ENCODE measurements at regions not wholly inside any gene's neighbourhood (a gene's known extent, or its start where the extent isn't known, plus 50 kb on each side); places are given as distances from the start of the nearest gene placed in this dataset.
"Not testable (repeated sequence)": the region's sequence is repeated elsewhere in the genome, so short reads cannot be mapped to it uniquely, and the experiment has no call there.

DNA sequence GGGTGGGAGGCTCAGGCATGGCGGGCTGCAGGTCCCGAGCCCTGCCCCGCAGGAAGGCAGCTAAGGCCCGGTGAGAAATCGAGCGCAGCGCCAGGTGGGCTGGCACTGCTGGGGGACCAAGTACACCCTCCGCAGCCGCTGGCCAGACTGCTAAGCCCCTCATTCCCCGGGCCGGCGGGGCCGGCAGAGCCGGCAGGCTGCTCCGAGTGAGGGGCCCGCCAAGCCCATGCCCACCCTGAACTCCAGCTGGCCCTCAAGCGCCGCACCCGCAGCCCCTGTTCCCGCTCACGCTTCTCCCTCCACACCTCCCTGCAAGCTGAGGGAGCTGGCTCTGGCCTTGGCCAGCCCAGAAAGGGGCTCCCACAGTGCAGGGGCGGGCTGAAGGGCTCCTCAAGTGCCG, 1361.1 kb upstream of the ZEB2 start:
- H3K4me3 ChIP-seq (ENCODE audit: low read depth, low read length); H3K27ac ChIP-seq (ENCODE audit: low read depth, low read length); H3K9ac ChIP-seq (ENCODE audit: low read length); H3K4me1 ChIP-seq (ENCODE audit: control insufficient read depth, insufficient read depth, low read length); H3K27me3 ChIP-seq (ENCODE audit: control insufficient read depth, insufficient read depth, low read length); H3K36me3 ChIP-seq (ENCODE audit: control insufficient read depth, insufficient read depth, low read length); H3K9me3 ChIP-seq (ENCODE audit: control insufficient read depth, insufficient read depth, low read depth, low read length): not testable (repeated sequence)

DNA sequence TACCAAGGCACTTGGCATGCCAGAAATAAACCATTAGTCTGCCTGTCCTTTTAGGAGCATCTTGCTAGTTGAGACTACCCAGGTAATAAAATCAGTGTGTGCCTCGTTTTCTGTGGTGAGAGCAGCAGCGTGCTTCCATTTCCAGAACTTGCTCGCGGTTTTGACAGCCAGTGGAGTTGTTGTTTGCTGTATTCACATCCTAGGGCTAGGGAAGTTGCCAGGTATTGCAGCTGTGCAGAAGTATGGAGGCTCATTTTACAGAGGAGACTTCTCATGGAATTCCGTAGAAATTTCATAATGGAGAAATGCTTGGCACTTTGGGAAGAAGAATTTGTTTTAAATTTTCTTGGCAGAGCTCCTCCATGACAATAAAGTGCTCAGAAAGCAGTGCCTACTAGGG, 1355.1 kb upstream of the ZEB2 start:
- Histone ChIP-seq H3K9me3 (ENCODE audit: control insufficient read depth, insufficient read depth, low read depth, low read length) (no peaks in the 10 kb centered on the region), H3K27ac (ENCODE audit: low read depth, low read length) (no peak overlapping the region), H3K27me3 (ENCODE audit: control insufficient read depth, insufficient read depth, low read length) (no peaks in the 10 kb centered on the region), H3K4me1 (ENCODE audit: control insufficient read depth, insufficient read depth, low read length) (no peaks in the 10 kb centered on the region), H3K36me3 (ENCODE audit: control insufficient read depth, insufficient read depth, low read length) (no peaks in the 10 kb centered on the region), H3K9ac (ENCODE audit: low read length) (no peak overlapping the region), H3K4me3 (ENCODE audit: low read depth, low read length) (no peak overlapping the region)

DNA sequence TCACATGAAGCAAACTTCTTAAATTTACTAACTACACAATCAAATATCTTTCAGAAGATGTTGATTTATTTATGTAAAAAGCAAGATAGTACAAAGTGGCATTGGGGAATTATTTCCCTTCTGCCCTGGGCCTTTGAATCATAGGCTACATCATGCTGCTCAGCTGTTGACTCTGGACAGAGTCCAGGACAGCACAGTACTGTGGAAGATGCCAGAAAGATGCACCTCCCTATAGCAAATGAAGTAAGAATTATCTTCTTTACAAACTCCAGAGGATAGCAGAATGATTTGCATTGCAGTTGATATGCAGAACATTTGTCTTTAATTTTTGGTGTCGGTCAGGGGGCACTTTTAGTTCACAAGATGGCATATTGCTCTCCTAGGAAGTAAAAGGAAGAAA, 1354.5 kb upstream of the ZEB2 start:
- no peaks in the 10 kb centered on the region for H3K36me3 ChIP-seq (ENCODE audit: control insufficient read depth, insufficient read depth, low read length)
- H3K9ac ChIP-seq (ENCODE audit: low read length), result no peak overlapping the region
- no peaks in the 10 kb centered on the region for H3K27me3 ChIP-seq (ENCODE audit: control insufficient read depth, insufficient read depth, low read length)
- H3K27ac ChIP-seq (ENCODE audit: low read depth, low read length), result no peak overlapping the region
- H3K9me3 ChIP-seq (ENCODE audit: control insufficient read depth, insufficient read depth, low read depth, low read length), result no peaks in the 10 kb centered on the region
- H3K4me1 ChIP-seq (ENCODE audit: control insufficient read depth, insufficient read depth, low read length), result no peaks in the 10 kb centered on the region
- H3K4me3 ChIP-seq (ENCODE audit: low read depth, low read length), result no peak overlapping the region

DNA sequence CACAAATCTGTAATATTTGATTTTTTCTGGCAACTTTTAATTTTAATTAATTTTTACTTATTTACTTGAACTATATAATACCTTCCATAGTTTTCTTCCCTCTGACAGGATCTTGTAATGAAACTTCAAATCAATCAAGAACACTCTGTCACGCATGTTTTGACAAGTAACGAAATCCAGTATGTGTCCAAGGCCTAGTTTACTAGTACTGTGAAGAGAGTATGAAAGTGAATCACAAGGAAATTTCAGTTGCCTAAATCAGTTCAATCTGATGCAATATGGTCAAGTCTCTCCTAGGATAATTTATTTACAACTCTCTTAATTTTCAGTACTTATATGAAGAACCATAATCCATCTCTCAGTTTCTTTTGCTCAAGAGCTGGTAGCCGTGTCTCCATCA, 1344.6 kb upstream of the ZEB2 start:
- no peak overlapping the region for H3K4me3 ChIP-seq (ENCODE audit: low read depth, low read length)
- H3K27me3 ChIP-seq (ENCODE audit: control insufficient read depth, insufficient read depth, low read length), result peaks cover 8% of the 10 kb centered on the region; the same call in 1 of the 2 replicates
- no peak overlapping the region for H3K27ac ChIP-seq (ENCODE audit: low read depth, low read length)
- no peaks in the 10 kb centered on the region for H3K9me3 ChIP-seq (ENCODE audit: control insufficient read depth, insufficient read depth, low read depth, low read length)
- peaks cover 12% of the 10 kb centered on the region; the same call in 1 of the 2 replicates for H3K4me1 ChIP-seq (ENCODE audit: control insufficient read depth, insufficient read depth, low read length)
- no peaks in the 10 kb centered on the region for H3K36me3 ChIP-seq (ENCODE audit: control insufficient read depth, insufficient read depth, low read length)
- no peak overlapping the region for H3K9ac ChIP-seq (ENCODE audit: low read length)

DNA sequence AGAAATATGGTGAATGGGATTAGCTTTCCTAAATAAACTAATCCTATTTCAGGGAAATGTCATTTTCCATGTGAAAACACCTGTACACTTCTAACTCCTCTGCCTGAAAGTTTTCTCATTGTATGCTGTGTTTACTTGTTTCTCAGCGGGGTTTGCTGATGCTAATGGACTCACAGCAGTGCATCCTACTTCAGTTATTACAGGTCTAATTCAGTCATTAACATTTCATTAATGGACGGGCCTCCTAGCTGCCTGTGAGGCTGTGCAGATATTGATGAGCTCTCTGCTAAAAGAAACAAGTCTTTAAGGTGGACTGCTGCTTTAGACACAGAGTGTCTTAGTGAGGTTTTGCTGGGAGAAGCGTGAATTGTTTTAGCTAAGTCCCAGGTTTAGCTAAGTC, 1342.0 kb upstream of the ZEB2 start:
- peaks cover 8% of the 10 kb centered on the region; the same call in 1 of the 2 replicates for H3K27me3 ChIP-seq (ENCODE audit: control insufficient read depth, insufficient read depth, low read length)
- no peak overlapping the region for H3K27ac ChIP-seq (ENCODE audit: low read depth, low read length)
- peaks cover 7% of the 10 kb centered on the region; the same call in 1 of the 2 replicates for H3K4me1 ChIP-seq (ENCODE audit: control insufficient read depth, insufficient read depth, low read length)
- H3K4me3 ChIP-seq (ENCODE audit: low read depth, low read length), result no peak overlapping the region
- no peaks in the 10 kb centered on the region for H3K36me3 ChIP-seq (ENCODE audit: control insufficient read depth, insufficient read depth, low read length)
- H3K9ac ChIP-seq (ENCODE audit: low read length), result no peak overlapping the region
- H3K9me3 ChIP-seq (ENCODE audit: control insufficient read depth, insufficient read depth, low read depth, low read length), result no peaks in the 10 kb centered on the region

DNA sequence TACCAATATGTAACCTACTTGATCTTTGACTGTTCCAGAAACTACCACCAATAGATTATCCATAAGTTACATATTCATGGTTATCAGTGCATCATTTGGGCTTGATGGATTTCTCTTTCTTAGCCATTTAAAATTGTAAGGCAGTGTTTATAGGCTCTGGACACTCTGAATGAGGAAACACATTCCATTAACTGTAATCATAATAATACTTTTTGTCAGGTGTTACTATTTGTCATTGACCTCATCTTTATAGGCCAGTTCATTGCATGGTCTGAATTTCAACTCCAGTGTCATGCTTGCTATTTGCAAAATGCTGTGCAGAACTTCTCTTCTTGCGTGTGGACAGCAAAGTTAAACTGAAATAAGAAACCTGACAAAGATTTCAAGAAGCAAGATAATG, 1340.2 kb upstream of the ZEB2 start:
- Histone ChIP-seq H3K36me3 (ENCODE audit: control insufficient read depth, insufficient read depth, low read length) (no peaks in the 10 kb centered on the region), H3K27me3 (ENCODE audit: control insufficient read depth, insufficient read depth, low read length) (peaks cover 8% of the 10 kb centered on the region; the same call in 1 of the 2 replicates), H3K9ac (ENCODE audit: low read length) (no peak overlapping the region), H3K4me3 (ENCODE audit: low read depth, low read length) (no peak overlapping the region), H3K4me1 (ENCODE audit: control insufficient read depth, insufficient read depth, low read length) (peaks cover 7% of the 10 kb centered on the region; the same call in 1 of the 2 replicates), H3K9me3 (ENCODE audit: control insufficient read depth, insufficient read depth, low read depth, low read length) (no peaks in the 10 kb centered on the region), H3K27ac (ENCODE audit: low read depth, low read length) (no peak overlapping the region)

DNA sequence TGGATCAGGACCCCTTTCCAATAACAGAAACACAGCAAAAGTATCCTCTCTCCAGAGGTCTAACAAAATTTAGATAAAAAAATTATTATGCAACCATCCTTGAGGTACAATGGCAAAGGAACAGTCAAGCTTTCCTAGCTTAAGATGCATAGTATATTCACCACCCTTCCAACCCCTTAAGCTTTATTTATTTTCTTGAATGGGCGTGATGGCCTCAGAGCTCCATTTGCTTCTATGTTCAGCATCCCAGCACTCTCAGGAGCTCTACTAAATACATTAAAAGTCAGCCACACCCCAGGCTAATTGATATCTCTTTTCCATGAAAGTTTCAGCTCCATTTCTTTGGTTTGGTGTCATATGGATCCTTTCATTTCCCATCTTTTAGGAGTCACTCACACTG, 1335.2 kb upstream of the ZEB2 start:
- Histone ChIP-seq H3K4me1 (ENCODE audit: control insufficient read depth, insufficient read depth, low read length) (no peaks in the 10 kb centered on the region), H3K9ac (ENCODE audit: low read length) (no peak overlapping the region), H3K4me3 (ENCODE audit: low read depth, low read length) (no peak overlapping the region), H3K27ac (ENCODE audit: low read depth, low read length) (no peak overlapping the region), H3K9me3 (ENCODE audit: control insufficient read depth, insufficient read depth, low read depth, low read length) (no peaks in the 10 kb centered on the region), H3K36me3 (ENCODE audit: control insufficient read depth, insufficient read depth, low read length) (no peaks in the 10 kb centered on the region), H3K27me3 (ENCODE audit: control insufficient read depth, insufficient read depth, low read length) (no peaks in the 10 kb centered on the region)

DNA sequence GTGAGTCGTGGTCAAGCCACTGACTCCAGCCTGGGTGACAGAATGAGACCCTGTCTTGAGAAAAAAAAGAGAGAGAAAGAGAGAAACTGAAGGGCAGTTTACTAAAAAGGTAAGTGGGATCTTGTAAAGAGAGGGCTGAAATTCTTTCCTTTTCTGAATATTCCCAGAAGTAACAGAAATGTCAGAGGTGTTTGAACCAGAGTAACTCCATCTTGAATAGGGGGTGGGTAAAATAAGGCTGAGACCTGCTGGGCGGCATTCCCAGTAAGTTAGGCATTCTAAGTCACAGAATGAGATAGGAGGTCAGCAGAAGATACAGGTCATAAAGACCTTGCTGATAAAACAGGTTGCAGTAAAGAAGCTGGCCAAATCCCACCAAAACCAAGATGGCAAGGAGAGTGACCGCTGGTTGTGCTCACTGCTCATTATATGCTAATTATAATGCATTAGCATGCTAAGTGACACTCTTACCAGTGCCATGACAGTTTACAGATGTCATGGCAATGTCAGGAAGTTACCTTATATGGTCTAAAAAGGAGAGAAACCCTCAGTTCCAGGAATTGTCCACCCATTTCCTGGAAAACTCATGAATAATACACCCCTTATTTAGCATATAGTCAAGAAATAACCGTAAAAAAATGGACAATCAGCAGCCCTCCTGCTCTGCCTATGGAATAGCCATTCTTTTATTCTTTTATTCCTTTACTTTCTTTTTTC, 1334.3 kb upstream of the ZEB2 start:
- H3K4me3 ChIP-seq (ENCODE audit: low read depth, low read length), result no peak overlapping the region
- H3K27me3 ChIP-seq (ENCODE audit: control insufficient read depth, insufficient read depth, low read length), result no peaks in the 10 kb centered on the region
- no peaks in the 10 kb centered on the region for H3K4me1 ChIP-seq (ENCODE audit: control insufficient read depth, insufficient read depth, low read length)
- H3K9ac ChIP-seq (ENCODE audit: low read length), result no peak overlapping the region
- H3K9me3 ChIP-seq (ENCODE audit: control insufficient read depth, insufficient read depth, low read depth, low read length), result no peaks in the 10 kb centered on the region
- H3K36me3 ChIP-seq (ENCODE audit: control insufficient read depth, insufficient read depth, low read length), result no peaks in the 10 kb centered on the region
- no peak overlapping the region for H3K27ac ChIP-seq (ENCODE audit: low read depth, low read length)

DNA sequence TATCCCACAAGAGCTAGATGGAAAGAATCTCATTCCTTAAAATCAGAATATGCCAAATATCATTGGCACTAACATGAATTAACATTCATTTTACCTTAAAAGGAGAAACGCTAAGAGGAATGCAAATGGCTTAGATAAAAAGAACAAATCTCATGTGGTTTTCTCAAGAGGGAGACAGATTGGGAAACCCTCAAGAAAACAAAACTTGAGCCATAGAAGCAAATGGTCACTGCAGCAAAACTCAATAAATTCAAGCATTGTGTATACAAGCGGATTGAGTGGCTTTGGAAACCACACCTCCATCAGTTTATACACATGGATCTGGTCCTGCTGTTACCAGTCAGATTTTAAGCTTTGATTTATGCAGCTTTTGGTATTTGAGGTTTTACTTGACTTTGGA, 1331.8 kb upstream of the ZEB2 start:
- Histone ChIP-seq H3K9me3 (ENCODE audit: control insufficient read depth, insufficient read depth, low read depth, low read length) (no peaks in the 10 kb centered on the region), H3K4me1 (ENCODE audit: control insufficient read depth, insufficient read depth, low read length) (no peaks in the 10 kb centered on the region), H3K9ac (ENCODE audit: low read length) (no peak overlapping the region), H3K27ac (ENCODE audit: low read depth, low read length) (no peak overlapping the region), H3K4me3 (ENCODE audit: low read depth, low read length) (no peak overlapping the region), H3K27me3 (ENCODE audit: control insufficient read depth, insufficient read depth, low read length) (no peaks in the 10 kb centered on the region), H3K36me3 (ENCODE audit: control insufficient read depth, insufficient read depth, low read length) (no peaks in the 10 kb centered on the region)

DNA sequence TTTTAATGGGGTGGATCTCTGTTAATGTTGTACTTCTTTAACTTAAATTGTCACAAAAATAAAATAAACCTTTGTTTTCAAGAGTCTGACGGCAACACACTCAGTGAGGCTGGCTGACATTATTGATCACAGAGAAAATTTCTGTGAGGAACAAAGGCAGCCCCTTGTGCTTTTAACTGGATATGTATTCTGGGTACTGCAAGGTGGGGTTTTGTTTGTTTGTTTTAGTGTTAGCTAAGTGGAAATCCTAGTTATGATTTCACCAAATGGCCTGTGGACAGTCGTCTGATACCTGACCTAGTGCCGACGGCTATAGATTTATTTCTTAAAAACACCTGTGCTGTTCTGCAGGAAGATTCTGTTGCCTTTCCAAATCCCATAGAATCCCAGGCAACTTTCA, 1329.5 kb upstream of the ZEB2 start:
- Histone ChIP-seq H3K36me3 (ENCODE audit: control insufficient read depth, insufficient read depth, low read length) (no peaks in the 10 kb centered on the region), H3K4me1 (ENCODE audit: control insufficient read depth, insufficient read depth, low read length) (no peaks in the 10 kb centered on the region), H3K27me3 (ENCODE audit: control insufficient read depth, insufficient read depth, low read length) (no peaks in the 10 kb centered on the region), H3K9ac (ENCODE audit: low read length) (no peak overlapping the region), H3K4me3 (ENCODE audit: low read depth, low read length) (no peak overlapping the region), H3K27ac (ENCODE audit: low read depth, low read length) (no peak overlapping the region), H3K9me3 (ENCODE audit: control insufficient read depth, insufficient read depth, low read depth, low read length) (no peaks in the 10 kb centered on the region)

DNA sequence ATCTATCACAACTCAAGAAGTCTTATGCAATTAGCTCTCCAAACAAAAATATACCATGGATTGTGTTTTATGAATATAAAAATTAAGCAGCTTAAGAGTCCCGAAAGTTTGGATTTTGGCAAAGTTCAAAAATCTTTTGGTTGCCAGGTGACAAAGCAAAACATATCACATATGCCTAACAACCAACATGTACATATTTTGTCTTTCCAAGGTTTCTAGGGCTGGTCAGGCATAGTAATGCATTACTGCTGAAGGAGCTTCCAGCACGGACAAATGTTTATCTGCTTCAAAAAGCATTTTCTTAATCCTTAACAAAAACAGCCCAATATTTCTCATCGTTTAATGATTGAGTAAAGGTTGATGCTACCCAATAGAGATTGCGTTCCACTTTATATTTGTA, 1327.1 kb upstream of the ZEB2 start:
- Histone ChIP-seq H3K27me3 (ENCODE audit: control insufficient read depth, insufficient read depth, low read length) (no peaks in the 10 kb centered on the region), H3K9me3 (ENCODE audit: control insufficient read depth, insufficient read depth, low read depth, low read length) (no peaks in the 10 kb centered on the region), H3K27ac (ENCODE audit: low read depth, low read length) (no peak overlapping the region), H3K4me3 (ENCODE audit: low read depth, low read length) (no peak overlapping the region), H3K4me1 (ENCODE audit: control insufficient read depth, insufficient read depth, low read length) (no peaks in the 10 kb centered on the region), H3K36me3 (ENCODE audit: control insufficient read depth, insufficient read depth, low read length) (no peaks in the 10 kb centered on the region), H3K9ac (ENCODE audit: low read length) (no peak overlapping the region)

Measured in HUES6 (cell line).